ENCODE measurements at regions not wholly inside any gene's neighbourhood (a gene's known extent, or its start where the extent isn't known, plus 50 kb on each side); places are given as distances from the start of the nearest gene placed in this dataset.

- no peak for TF ChIP-seq TCF7L2 (IDR thresholded peaks at IDR 0.05; ENCODE audit: low read depth, low read length)
- TF ChIP-seq POLR2AphosphoS5 (IDR thresholded peaks at IDR 0.05; ENCODE audit: low read depth, low read length), result no peak
- TF ChIP-seq CTCF (IDR thresholded peaks at IDR 0.05), result no peak
- TF ChIP-seq REST (IDR thresholded peaks at IDR 0.05; ENCODE audit: insufficient read depth in 1 of 2, low read depth in 2 of 2, low read length in 1 of 2), result no peak
- TF ChIP-seq SIN3A (IDR thresholded peaks at IDR 0.05; ENCODE audit: borderline replicate concordance, insufficient read depth, low read depth, low read length), result no peak
- POLR2A ChIA-PET, result no interaction called here
- CTCF ChIA-PET, result no interaction called here
- in situ Hi-C loops (cut with HindIII; ENCODE audit: low pct_unique_long_range_greater_than_20kb, low sequenced_read_pairs), result no loop called here
- ATAC-seq (no peak), DNase-seq (ENCODE audit: low read depth, low spot score) (no peak)
- intact Hi-C loops (cut with micrococcal nuclease; ENCODE audit: unreplicated experiment), result loop anchor here (10.0 kb wide), 1 partner anchor 375 kb away; no protein-coding TSS in a partner anchor
- H3K27me3 ChIP-seq (ENCODE audit: control insufficient read depth, insufficient read depth, low read length), result no peaks in the 10 kb centered on the region
- no peak overlapping the region for H3K4me3 ChIP-seq (ENCODE audit: low read depth in 2 of 2, low read length in 2 of 2)
- no TSS peak for BruUV-seq (replicated peaks)
- H3K36me3 ChIP-seq (ENCODE audit: control insufficient read depth, insufficient read depth, low read length), result no peaks in the 10 kb centered on the region
- H3K4me1 ChIP-seq (ENCODE audit: control insufficient read depth, insufficient read depth, low read length), result no peaks in the 10 kb centered on the region
- H3K9me3 ChIP-seq (ENCODE audit: control insufficient read depth, insufficient read depth, low read depth, low read length), result no peaks in the 10 kb centered on the region
- H3K27ac ChIP-seq (ENCODE audit: low read length), result no peak overlapping the region
These were observed 368.3 kb downstream of the RAD51AP2 start for GRCh38 chr2:17149945-17150344.

- POLR2A ChIA-PET, result no interaction called here
- no peak for DNase-seq (ENCODE audit: low read depth, low spot score)
- intact Hi-C loops (cut with micrococcal nuclease; ENCODE audit: unreplicated experiment) (loop anchor here (10.0 kb wide), 1 partner anchor 374 kb away; no protein-coding TSS in a partner anchor), in situ Hi-C loops (cut with HindIII; ENCODE audit: low pct_unique_long_range_greater_than_20kb, low sequenced_read_pairs) (no loop called here)
- no peak for TF ChIP-seq POLR2AphosphoS5 (IDR thresholded peaks at IDR 0.05; ENCODE audit: low read depth, low read length)
- TF ChIP-seq CTCF (IDR thresholded peaks at IDR 0.05), result peak; percentile 25; the same call in 1 of the 2 replicates
- no TSS peak for BruUV-seq (replicated peaks)
- no peak for ATAC-seq
- Histone ChIP-seq H3K4me3 (ENCODE audit: low read depth in 2 of 2, low read length in 2 of 2) (no peak overlapping the region), H3K27me3 (ENCODE audit: control insufficient read depth, insufficient read depth, low read length) (no peaks in the 10 kb centered on the region), H3K27ac (ENCODE audit: low read length) (no peak overlapping the region), H3K36me3 (ENCODE audit: control insufficient read depth, insufficient read depth, low read length) (no peaks in the 10 kb centered on the region), H3K9me3 (ENCODE audit: control insufficient read depth, insufficient read depth, low read depth, low read length) (no peaks in the 10 kb centered on the region), H3K4me1 (ENCODE audit: control insufficient read depth, insufficient read depth, low read length) (no peaks in the 10 kb centered on the region)
- CTCF ChIA-PET, result no interaction called here
These were observed 369.7 kb downstream of the RAD51AP2 start for GRCh38 chr2:17148407-17149145.

Measured in Panc1 (cell line).